Progenitor cell of endocrine pancreas (in vitro differentiated cells): ENCODE measurements at regions not wholly inside any gene's neighbourhood (a gene's known extent, or its start where the extent isn't known, plus 50 kb on each side); places are given as distances from the start of the nearest gene placed in this dataset.

Source experiments
- DNase-seq: peaks from one replicate; pipeline ENCODE4 v3.0.0; 2021; ENCODE audit warnings: low spot score; ENCODE audit not compliant: unreplicated experiment
- H3K27ac Mint-ChIP-seq: 2 replicates; pipeline ENCODE4 v1.8.0; 2021; ENCODE audit warnings: mild to moderate bottlenecking, moderate library complexity, mixed read lengths
- H3K27me3 Mint-ChIP-seq: 2 replicates; pipeline ENCODE4 v1.8.0; 2021; ENCODE audit warnings: mixed read lengths
- H3K36me3 Mint-ChIP-seq: 2 replicates; pipeline ENCODE4 v1.8.0; 2022; ENCODE audit warnings: mixed read lengths; ENCODE audit not compliant: insufficient read depth
- H3K4me1 Mint-ChIP-seq: 2 replicates; pipeline ENCODE4 v1.8.0; 2021; ENCODE audit warnings: low read depth, mixed read lengths
- H3K4me3 Mint-ChIP-seq: 2 replicates; pipeline ENCODE4 v1.8.0; 2021; ENCODE audit warnings: low read depth, mild to moderate bottlenecking, moderate library complexity, mixed read lengths
- H3K9me3 Mint-ChIP-seq: 2 replicates; pipeline ENCODE4 v1.8.0; 2021; ENCODE audit warnings: low read depth, mixed read lengths
- CTCF ChIP-seq: fragments of 200-600 bp; sonication (generic); IDR thresholded peaks from one replicate; pipeline ENCODE4 v1.5.0; 2021; ENCODE audit warnings: antibody characterized with exemption, mild to moderate bottlenecking; ENCODE audit not compliant: unreplicated experiment

GRCh38 chr18:47735041-47735702 is 195.3 kb downstream of the SMAD2 start:
- Mint-ChIP-seq H3K4me3 (no peak overlapping the region), H3K9me3 (peaks cover 5% of the 10 kb centered on the region)
- TF ChIP-seq CTCF, result no peak

GRCh38 chr18:47731276-47731675 is 199.2 kb downstream of the SMAD2 start:
- H3K36me3 Mint-ChIP-seq, result no peaks in the 10 kb centered on the region
- TF ChIP-seq CTCF, result no peak
- no peak overlapping the region for H3K27ac Mint-ChIP-seq
- DNase-seq, result no peak
- H3K27me3 Mint-ChIP-seq, result peaks cover 36% of the 10 kb centered on the region
- H3K4me3 Mint-ChIP-seq, result no peak overlapping the region
- peaks cover 19% of the 10 kb centered on the region for H3K4me1 Mint-ChIP-seq
- no peaks in the 10 kb centered on the region for H3K9me3 Mint-ChIP-seq

More at GRCh38 chr18:47735041-47735702, 195.3 kb downstream of the SMAD2 start:
- Mint-ChIP-seq H3K36me3 (peaks cover 1% of the 10 kb centered on the region), H3K27ac (peak overlapping the region; percentile 67), H3K4me1 (peaks cover 19% of the 10 kb centered on the region), H3K27me3 (peaks cover 38% of the 10 kb centered on the region)
- DNase-seq, result no peak

GRCh38 chr18:47730795-47731194 is 199.7 kb downstream of the SMAD2 start:
- H3K36me3 Mint-ChIP-seq, result no peaks in the 10 kb centered on the region
- H3K27me3 Mint-ChIP-seq, result peaks cover 32% of the 10 kb centered on the region
- H3K4me3 Mint-ChIP-seq, result no peak overlapping the region
- peaks cover 15% of the 10 kb centered on the region for H3K4me1 Mint-ChIP-seq
- no peaks in the 10 kb centered on the region for H3K9me3 Mint-ChIP-seq
- no peak overlapping the region for H3K27ac Mint-ChIP-seq
- TF ChIP-seq CTCF, result peak; percentile 6
- no peak for DNase-seq

- peaks cover 28% of the 10 kb centered on the region for H3K27me3 Mint-ChIP-seq
- no peaks in the 10 kb centered on the region for H3K36me3 Mint-ChIP-seq
- H3K27ac Mint-ChIP-seq, result no peak overlapping the region
- peaks cover 1% of the 10 kb centered on the region for H3K4me1 Mint-ChIP-seq
- no peaks in the 10 kb centered on the region for H3K9me3 Mint-ChIP-seq
- no peak for DNase-seq
- TF ChIP-seq CTCF, result no peak
- no peak overlapping the region for H3K4me3 Mint-ChIP-seq
Measured at GRCh38 chr18:47729356-47729755, 201.1 kb downstream of the SMAD2 start.

GRCh38 chr18:47728921-47729320 is 201.5 kb downstream of the SMAD2 start:
- Mint-ChIP-seq H3K36me3 (no peaks in the 10 kb centered on the region), H3K27ac (no peak overlapping the region), H3K4me3 (no peak overlapping the region), H3K4me1 (peaks cover 1% of the 10 kb centered on the region), H3K9me3 (no peaks in the 10 kb centered on the region), H3K27me3 (peaks cover 26% of the 10 kb centered on the region)
- DNase-seq, result no peak
- no peak for TF ChIP-seq CTCF
